Activated T-cell treated with anti-CD3 and anti-CD28 coated beads, Interleukin-2, amount 50 U/mL, for 4 hours (primary cell): ENCODE measurements at regions not wholly inside any gene's neighbourhood (a gene's known extent, or its start where the extent isn't known, plus 50 kb on each side); places are given as distances from the start of the nearest gene placed in this dataset.

Experiments used
- ATAC-seq, 2 donors: fragments of 200-7000 bp; cut with Tn5 transposase; one replicate each; pipeline ENCODE4 v1.10.0; 2021
- DNase-seq: peaks from one replicate; pipeline ENCODE4 v3.0.0-alpha.2; 2020
- H3K27me3 Mint-ChIP-seq: one replicate; pipeline ENCODE4 v1.8.0; 2021; ENCODE audit warnings: low read depth, mixed read lengths
- H3K36me3 Mint-ChIP-seq: one replicate; pipeline ENCODE4 v1.8.0; 2022; ENCODE audit warnings: mixed read lengths; ENCODE audit not compliant: insufficient read depth
- H3K4me1 Mint-ChIP-seq: one replicate; pipeline ENCODE4 v1.8.0; 2021; ENCODE audit warnings: low read depth, mixed read lengths
- H3K4me3 Mint-ChIP-seq: one replicate; pipeline ENCODE4 v1.8.0; 2021; ENCODE audit warnings: mild to moderate bottlenecking, moderate library complexity, mixed read lengths
- H3K9me3 Mint-ChIP-seq: one replicate; pipeline ENCODE4 v1.8.0; 2021; ENCODE audit warnings: mixed read lengths

GRCh38 chr1:221822591-221822990 is 80.7 kb upstream of the DUSP10 start:
- DNase-seq (no peak), ATAC-seq (no peak)
- Mint-ChIP-seq H3K36me3 (no peaks in the 10 kb centered on the region), H3K4me3 (no peak overlapping the region), H3K9me3 (no peaks in the 10 kb centered on the region), H3K27me3 (no peaks in the 10 kb centered on the region), H3K4me1 (peaks cover 38% of the 10 kb centered on the region)

- no peaks in the 10 kb centered on the region for H3K36me3 Mint-ChIP-seq
These were observed 75.0 kb upstream of the DUSP10 start for GRCh38 chr1:221816899-221817298.

GRCh38 chr1:221815660-221816059 is 73.8 kb upstream of the DUSP10 start:
- Mint-ChIP-seq H3K27me3 (peaks cover 2% of the 10 kb centered on the region), H3K4me3 (no peak overlapping the region), H3K4me1 (peaks cover 7% of the 10 kb centered on the region), H3K36me3 (no peaks in the 10 kb centered on the region), H3K9me3 (no peaks in the 10 kb centered on the region)
- DNase-seq = no peak
- ATAC-seq = no peak

More at GRCh38 chr1:221816899-221817298, 75.0 kb upstream of the DUSP10 start:
- Mint-ChIP-seq H3K9me3 (no peaks in the 10 kb centered on the region), H3K4me1 (no peaks in the 10 kb centered on the region), H3K4me3 (no peak overlapping the region), H3K27me3 (peaks cover under 1% of the 10 kb centered on the region)
- DNase-seq (no peak), ATAC-seq (no peak)

GRCh38 chr1:221813887-221814286 is 72.0 kb upstream of the DUSP10 start:
- H3K27me3 Mint-ChIP-seq = peaks cover 2% of the 10 kb centered on the region
- no peak for ATAC-seq
- no peak overlapping the region for H3K4me3 Mint-ChIP-seq
- H3K4me1 Mint-ChIP-seq = peaks cover 23% of the 10 kb centered on the region
- no peaks in the 10 kb centered on the region for H3K36me3 Mint-ChIP-seq
- H3K9me3 Mint-ChIP-seq = no peaks in the 10 kb centered on the region
- DNase-seq = no peak

- no peak overlapping the region for H3K4me3 Mint-ChIP-seq
- peaks cover 2% of the 10 kb centered on the region for H3K27me3 Mint-ChIP-seq
- peaks cover 28% of the 10 kb centered on the region for H3K4me1 Mint-ChIP-seq
- ATAC-seq (no peak), DNase-seq (no peak)
- no peaks in the 10 kb centered on the region for H3K36me3 Mint-ChIP-seq
- H3K9me3 Mint-ChIP-seq = no peaks in the 10 kb centered on the region
These were observed 71.2 kb upstream of the DUSP10 start for GRCh38 chr1:221812905-221813597.

- DNase-seq (no peak), ATAC-seq (no peak)
- peaks cover 30% of the 10 kb centered on the region for H3K4me1 Mint-ChIP-seq
- no peaks in the 10 kb centered on the region for H3K9me3 Mint-ChIP-seq
- H3K27me3 Mint-ChIP-seq = peaks cover 2% of the 10 kb centered on the region
- H3K4me3 Mint-ChIP-seq = no peak overlapping the region
- H3K36me3 Mint-ChIP-seq = no peaks in the 10 kb centered on the region
These were observed 70.3 kb upstream of the DUSP10 start for GRCh38 chr1:221812088-221812752.

GRCh38 chr1:221810406-221810805 is 68.5 kb upstream of the DUSP10 start:
- H3K36me3 Mint-ChIP-seq = no peaks in the 10 kb centered on the region
- H3K4me1 Mint-ChIP-seq = peaks cover 38% of the 10 kb centered on the region
- DNase-seq (no peak), ATAC-seq (no peak)
- no peaks in the 10 kb centered on the region for H3K9me3 Mint-ChIP-seq
- no peak overlapping the region for H3K4me3 Mint-ChIP-seq
- peaks cover 2% of the 10 kb centered on the region for H3K27me3 Mint-ChIP-seq

GRCh38 chr1:221809091-221810029 is 67.5 kb upstream of the DUSP10 start:
- Mint-ChIP-seq H3K4me1 (peaks cover 43% of the 10 kb centered on the region), H3K9me3 (no peaks in the 10 kb centered on the region), H3K4me3 (no peak overlapping the region), H3K27me3 (peaks cover 2% of the 10 kb centered on the region), H3K36me3 (no peaks in the 10 kb centered on the region)
- ATAC-seq = peak; percentile 62 to 75
- DNase-seq = no peak

- ATAC-seq (no peak), DNase-seq (no peak)
- Mint-ChIP-seq H3K36me3 (no peaks in the 10 kb centered on the region), H3K4me1 (peaks cover 46% of the 10 kb centered on the region), H3K9me3 (no peaks in the 10 kb centered on the region), H3K4me3 (no peak overlapping the region), H3K27me3 (peaks cover 2% of the 10 kb centered on the region)
These were observed 65.1 kb upstream of the DUSP10 start for GRCh38 chr1:221806984-221807383.

GRCh38 chr1:221806236-221806635 is 64.3 kb upstream of the DUSP10 start:
- Mint-ChIP-seq H3K4me3 (no peak overlapping the region), H3K27me3 (no peaks in the 10 kb centered on the region), H3K4me1 (peaks cover 47% of the 10 kb centered on the region), H3K9me3 (no peaks in the 10 kb centered on the region), H3K36me3 (no peaks in the 10 kb centered on the region)
- no peak for ATAC-seq
- no peak for DNase-seq

GRCh38 chr1:221805121-221805520 is 63.2 kb upstream of the DUSP10 start:
- no peak overlapping the region for H3K4me3 Mint-ChIP-seq
- H3K9me3 Mint-ChIP-seq = peaks cover 4% of the 10 kb centered on the region
- H3K27me3 Mint-ChIP-seq = no peaks in the 10 kb centered on the region
- ATAC-seq (no peak), DNase-seq (no peak)
- H3K4me1 Mint-ChIP-seq = peaks cover 42% of the 10 kb centered on the region
- peaks cover 1% of the 10 kb centered on the region for H3K36me3 Mint-ChIP-seq

GRCh38 chr1:221804303-221804702 is 62.4 kb upstream of the DUSP10 start:
- Mint-ChIP-seq H3K36me3 (peaks cover 3% of the 10 kb centered on the region), H3K4me1 (peaks cover 34% of the 10 kb centered on the region), H3K27me3 (no peaks in the 10 kb centered on the region), H3K9me3 (peaks cover 8% of the 10 kb centered on the region), H3K4me3 (no peak overlapping the region)
- ATAC-seq = no peak
- no peak for DNase-seq

- peaks cover 3% of the 10 kb centered on the region for H3K36me3 Mint-ChIP-seq
- no peak overlapping the region for H3K4me3 Mint-ChIP-seq
- peaks cover 8% of the 10 kb centered on the region for H3K9me3 Mint-ChIP-seq
- DNase-seq = no peak
- ATAC-seq = peak; percentile 57 to 70
- H3K27me3 Mint-ChIP-seq = no peaks in the 10 kb centered on the region
- peaks cover 24% of the 10 kb centered on the region for H3K4me1 Mint-ChIP-seq
These were observed 60.1 kb upstream of the DUSP10 start for GRCh38 chr1:221801773-221802516.

- peak; percentile 74 to 91 for ATAC-seq
- peaks cover 8% of the 10 kb centered on the region for H3K9me3 Mint-ChIP-seq
- peaks cover 18% of the 10 kb centered on the region for H3K4me1 Mint-ChIP-seq
- DNase-seq = no peak
- no peak overlapping the region for H3K4me3 Mint-ChIP-seq
- H3K36me3 Mint-ChIP-seq = peaks cover 3% of the 10 kb centered on the region
- H3K27me3 Mint-ChIP-seq = no peaks in the 10 kb centered on the region
These were observed 59.4 kb upstream of the DUSP10 start for GRCh38 chr1:221801251-221801661.
